Activated CD4-positive, alpha-beta T cell treated with anti-CD3 and anti-CD28 coated beads, Interleukin-2, amount 10 ng/mL, durations not matched to agents 24 days and 14 days (primary cell): ENCODE measurements at regions not wholly inside any gene's neighbourhood (a gene's known extent, or its start where the extent isn't known, plus 50 kb on each side); places are given as distances from the start of the nearest gene placed in this dataset.

ENCODE experiments used
- DNase-seq: peaks from one replicate; pipeline ENCODE4 v3.0.0; 2022
- H3K27ac Mint-ChIP-seq: one replicate; pipeline ENCODE4 v1.8.0; 2022; ENCODE audit warnings: mild to moderate bottlenecking, mixed read lengths
- H3K27me3 Mint-ChIP-seq: one replicate; pipeline ENCODE4 v1.8.0; 2022; ENCODE audit warnings: mixed read lengths
- H3K36me3 Mint-ChIP-seq: one replicate; pipeline ENCODE4 v1.8.0; 2022; ENCODE audit warnings: low read depth, mild to moderate bottlenecking, mixed read lengths
- H3K4me1 Mint-ChIP-seq: one replicate; pipeline ENCODE4 v1.8.0; 2021; ENCODE audit warnings: mixed read lengths
- H3K4me3 Mint-ChIP-seq: one replicate; pipeline ENCODE4 v1.8.0; 2022; ENCODE audit warnings: mild to moderate bottlenecking, moderate library complexity, mixed read lengths
- H3K9me3 Mint-ChIP-seq: one replicate; pipeline ENCODE4 v1.8.0; 2021; ENCODE audit warnings: mixed read lengths
- intact Hi-C: fragments of 100-400 bp; cut with micrococcal nuclease; formaldehyde crosslinking; loops from one replicate; pipeline ENCODE4 v1.15.1; 2023

DNA sequence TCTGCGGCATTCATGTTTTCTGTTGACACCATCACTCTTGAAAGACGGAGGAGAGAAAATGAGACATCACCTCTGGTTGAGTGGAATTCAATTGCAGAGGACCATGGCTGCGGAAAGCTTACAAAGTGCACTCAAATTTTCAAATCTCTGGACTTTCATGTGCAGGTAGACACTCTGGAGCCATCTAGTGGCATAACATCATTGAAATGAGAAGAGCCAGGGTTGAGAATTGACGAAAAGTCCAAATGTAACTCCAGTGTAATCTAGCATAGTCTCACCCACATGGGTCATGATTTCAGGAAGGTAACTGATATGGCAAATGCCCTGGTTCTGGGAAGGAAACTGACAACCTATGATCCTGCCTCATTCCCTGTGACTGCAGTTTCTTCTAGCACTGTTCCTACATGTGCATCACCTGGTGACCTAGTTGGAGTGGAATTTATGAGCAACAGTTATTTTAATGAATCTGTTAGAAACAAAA lies 687.8 kb downstream of the KCNA4 start:
- Mint-ChIP-seq H3K4me3 (no peak overlapping the region), H3K27ac (no peak overlapping the region), H3K4me1 (no peaks in the 10 kb centered on the region), H3K9me3 (no peaks in the 10 kb centered on the region), H3K36me3 (no peaks in the 10 kb centered on the region), H3K27me3 (no peaks in the 10 kb centered on the region)
- intact Hi-C loops: no loop called here
- DNase-seq: no peak

DNA sequence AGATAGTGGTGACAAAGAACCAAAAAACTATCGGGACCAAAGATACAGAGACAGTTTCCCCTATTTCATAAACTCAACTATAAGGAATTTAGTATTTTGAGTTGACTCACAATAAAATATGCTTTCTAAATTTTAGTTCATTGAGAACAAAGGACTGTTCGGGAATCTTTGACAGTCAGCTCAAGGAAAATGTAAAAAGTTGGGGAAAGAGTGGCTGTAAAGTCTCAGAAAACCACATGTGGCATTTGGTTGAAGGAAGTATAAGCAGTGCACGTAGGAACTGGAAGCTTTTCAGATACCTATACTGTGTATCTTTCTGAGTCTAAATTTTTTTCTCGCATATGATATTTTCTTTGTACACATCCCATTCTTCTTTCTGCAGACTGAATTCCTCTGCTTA lies 688.9 kb downstream of the KCNA4 start:
- no peak overlapping the region for H3K4me3 Mint-ChIP-seq
- no peaks in the 10 kb centered on the region for H3K27me3 Mint-ChIP-seq
- no peaks in the 10 kb centered on the region for H3K9me3 Mint-ChIP-seq
- no peak for DNase-seq
- H3K27ac Mint-ChIP-seq: no peak overlapping the region
- no peaks in the 10 kb centered on the region for H3K4me1 Mint-ChIP-seq
- H3K36me3 Mint-ChIP-seq: no peaks in the 10 kb centered on the region
- intact Hi-C loops: no loop called here

DNA sequence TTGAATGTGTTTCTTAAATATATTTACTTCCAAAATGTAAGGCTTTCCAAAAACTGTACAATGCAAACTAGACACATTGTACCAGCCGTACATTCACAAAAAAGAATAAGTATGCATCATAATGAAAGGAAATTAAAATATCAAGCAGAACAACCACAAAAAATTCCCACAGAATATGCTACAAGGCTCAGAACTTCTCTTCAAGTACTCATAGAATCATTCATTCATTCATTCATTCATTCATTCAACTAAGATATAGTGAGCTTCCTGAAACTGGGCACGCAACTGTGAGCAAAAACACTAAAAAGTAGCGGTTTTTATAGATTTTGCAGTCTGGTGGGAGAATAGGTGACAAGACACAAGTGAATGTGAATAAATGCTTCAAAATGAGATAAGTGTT lies 690.1 kb downstream of the KCNA4 start:
- Mint-ChIP-seq H3K4me3 (no peak overlapping the region), H3K36me3 (no peaks in the 10 kb centered on the region), H3K4me1 (no peaks in the 10 kb centered on the region), H3K27me3 (no peaks in the 10 kb centered on the region), H3K9me3 (no peaks in the 10 kb centered on the region), H3K27ac (no peak overlapping the region)
- intact Hi-C loops: no loop called here
- no peak for DNase-seq

DNA sequence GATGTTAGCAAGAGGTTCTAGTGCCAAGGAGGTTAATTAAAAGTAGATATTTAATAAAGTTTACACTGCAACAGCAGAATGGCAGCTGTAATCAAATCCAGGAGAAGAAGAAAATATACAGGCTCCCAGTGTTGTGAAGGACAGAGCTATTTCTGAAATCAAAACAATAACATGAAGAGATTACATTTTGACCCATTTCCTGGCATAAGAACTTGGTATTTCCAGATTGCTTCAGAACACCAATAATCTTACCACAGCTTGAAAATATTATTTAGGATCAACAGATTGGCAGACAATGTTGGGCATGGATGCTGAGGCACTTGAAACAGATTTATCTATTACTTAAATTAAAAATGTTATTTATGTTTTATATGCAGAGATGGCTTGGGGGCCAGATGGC lies 692.5 kb downstream of the KCNA4 start:
- Mint-ChIP-seq H3K36me3 (no peaks in the 10 kb centered on the region), H3K27me3 (no peaks in the 10 kb centered on the region)

DNA sequence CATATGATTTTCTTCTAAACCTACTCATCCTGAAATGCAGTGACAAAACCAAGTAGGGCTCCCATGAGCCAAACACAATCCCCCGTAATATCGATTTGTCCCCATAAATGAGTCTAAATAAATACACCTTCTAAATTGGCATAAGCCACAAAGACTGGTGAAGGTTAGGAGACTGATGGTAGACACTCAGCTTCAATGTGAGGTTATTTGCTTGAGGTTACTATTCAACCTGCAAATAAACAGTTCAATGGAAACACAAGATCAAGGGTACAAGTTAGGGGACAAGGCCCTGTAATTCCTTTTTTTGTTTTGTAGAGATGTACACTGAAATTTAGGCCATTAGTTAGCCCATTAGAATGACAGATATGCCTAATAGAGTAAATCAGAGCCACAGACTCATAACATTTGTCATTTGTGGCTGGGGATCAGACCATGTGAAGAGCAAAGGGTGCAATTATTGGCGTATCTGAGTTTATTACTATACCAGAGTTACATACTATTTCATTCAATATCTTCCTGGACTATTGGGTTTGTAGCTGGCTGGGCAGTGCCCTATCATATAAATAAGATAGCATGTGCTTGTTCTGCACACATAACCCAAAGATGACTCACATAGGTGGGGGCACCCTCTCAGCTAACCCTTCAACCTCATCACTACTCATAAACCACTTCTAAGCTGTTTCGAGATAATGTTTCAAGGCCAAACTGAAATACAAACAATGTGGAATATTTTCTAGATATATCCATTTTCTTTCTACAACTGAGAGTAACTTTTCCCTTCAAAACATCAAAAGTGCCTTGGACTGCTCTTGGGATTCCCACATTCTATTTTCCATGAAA lies 695.3 kb downstream of the KCNA4 start:
- no peaks in the 10 kb centered on the region for H3K9me3 Mint-ChIP-seq
- intact Hi-C loops: no loop called here
- H3K27me3 Mint-ChIP-seq: no peaks in the 10 kb centered on the region
- H3K4me1 Mint-ChIP-seq: no peaks in the 10 kb centered on the region
- no peak for DNase-seq
- H3K36me3 Mint-ChIP-seq: no peaks in the 10 kb centered on the region
- H3K4me3 Mint-ChIP-seq: no peak overlapping the region
- no peak overlapping the region for H3K27ac Mint-ChIP-seq

More for the DNA sequence above, 692.5 kb downstream of the KCNA4 start:
- no peak overlapping the region for H3K4me3 Mint-ChIP-seq
- H3K9me3 Mint-ChIP-seq: no peaks in the 10 kb centered on the region
- no peak overlapping the region for H3K27ac Mint-ChIP-seq
- H3K4me1 Mint-ChIP-seq: no peaks in the 10 kb centered on the region
- intact Hi-C loops: no loop called here
- no peak for DNase-seq

- intact Hi-C loops: no loop called here
- no peaks in the 10 kb centered on the region for H3K27me3 Mint-ChIP-seq
- no peak for DNase-seq
These were observed 696.6 kb downstream of the KCNA4 start for GRCh38 chr11:29320196-29320595.

GRCh38 chr11:29319210-29319609 lies 697.6 kb downstream of the KCNA4 start:
- H3K27ac Mint-ChIP-seq: no peak overlapping the region
- H3K27me3 Mint-ChIP-seq: no peaks in the 10 kb centered on the region
- intact Hi-C loops: no loop called here
- DNase-seq: no peak
- H3K36me3 Mint-ChIP-seq: no peaks in the 10 kb centered on the region
- H3K4me1 Mint-ChIP-seq: no peaks in the 10 kb centered on the region
- H3K4me3 Mint-ChIP-seq: no peak overlapping the region
- H3K9me3 Mint-ChIP-seq: no peaks in the 10 kb centered on the region

More at GRCh38 chr11:29320196-29320595, 696.6 kb downstream of the KCNA4 start:
- Mint-ChIP-seq H3K4me3 (no peak overlapping the region), H3K9me3 (no peaks in the 10 kb centered on the region), H3K4me1 (no peaks in the 10 kb centered on the region), H3K27ac (no peak overlapping the region), H3K36me3 (no peaks in the 10 kb centered on the region)

GRCh38 chr11:29318134-29318845 lies 698.5 kb downstream of the KCNA4 start:
- Mint-ChIP-seq H3K27me3 (no peaks in the 10 kb centered on the region), H3K9me3 (no peaks in the 10 kb centered on the region), H3K4me1 (no peaks in the 10 kb centered on the region), H3K4me3 (no peak overlapping the region), H3K27ac (no peak overlapping the region), H3K36me3 (no peaks in the 10 kb centered on the region)
- intact Hi-C loops: no loop called here
- no peak for DNase-seq

DNA sequence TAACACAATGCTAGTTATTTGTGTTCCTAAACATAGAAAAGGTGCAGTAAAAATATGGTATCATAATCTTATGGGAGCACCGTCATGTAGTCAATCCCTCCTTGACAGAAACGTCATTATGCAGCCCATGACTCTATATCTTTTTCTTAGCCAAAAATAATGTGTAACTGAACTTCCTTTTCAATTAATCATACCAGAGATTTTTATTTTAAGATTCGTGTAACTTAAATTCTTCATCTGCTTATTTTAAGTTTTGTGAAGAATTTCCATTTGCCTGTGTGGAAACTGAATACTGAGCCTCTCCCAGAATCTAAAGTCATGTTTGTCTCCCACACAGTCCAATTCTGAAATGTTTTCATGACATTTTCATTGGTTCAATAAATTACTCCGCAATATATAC lies 699.1 kb downstream of the KCNA4 start:
- H3K27me3 Mint-ChIP-seq: no peaks in the 10 kb centered on the region

GRCh38 chr11:29315275-29315674 lies 701.6 kb downstream of the KCNA4 start:
- no peaks in the 10 kb centered on the region for H3K27me3 Mint-ChIP-seq
- intact Hi-C loops: no loop called here
- H3K27ac Mint-ChIP-seq: no peak overlapping the region
- no peaks in the 10 kb centered on the region for H3K9me3 Mint-ChIP-seq
- no peaks in the 10 kb centered on the region for H3K36me3 Mint-ChIP-seq
- no peaks in the 10 kb centered on the region for H3K4me1 Mint-ChIP-seq
- no peak for DNase-seq
- no peak overlapping the region for H3K4me3 Mint-ChIP-seq

More for the DNA sequence above, 699.1 kb downstream of the KCNA4 start:
- DNase-seq: no peak
- Mint-ChIP-seq H3K4me3 (no peak overlapping the region), H3K9me3 (no peaks in the 10 kb centered on the region), H3K4me1 (no peaks in the 10 kb centered on the region), H3K27ac (no peak overlapping the region), H3K36me3 (no peaks in the 10 kb centered on the region)
- intact Hi-C loops: no loop called here

DNA sequence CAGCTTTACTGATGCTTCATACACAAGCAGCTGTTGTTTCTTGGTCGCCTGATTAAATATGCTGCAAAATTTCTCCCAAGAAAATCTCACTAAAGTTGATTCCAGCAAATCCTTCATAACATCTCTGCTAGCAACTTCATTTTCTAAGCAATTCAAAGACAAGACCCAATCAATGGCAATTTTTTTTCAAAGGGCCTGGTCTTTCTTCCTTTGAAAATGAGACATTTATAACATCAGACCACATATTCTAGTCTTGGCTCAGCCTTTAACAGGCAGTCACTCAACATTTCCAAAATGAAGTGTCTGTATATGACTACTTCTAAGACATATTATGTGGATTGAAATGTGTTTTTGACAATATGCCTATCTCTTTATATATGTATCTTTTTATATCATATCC lies 702.6 kb downstream of the KCNA4 start:
- no peaks in the 10 kb centered on the region for H3K36me3 Mint-ChIP-seq
- no peak overlapping the region for H3K4me3 Mint-ChIP-seq
- no peak for DNase-seq
- no peaks in the 10 kb centered on the region for H3K9me3 Mint-ChIP-seq
- H3K27me3 Mint-ChIP-seq: no peaks in the 10 kb centered on the region
- no peaks in the 10 kb centered on the region for H3K4me1 Mint-ChIP-seq
- intact Hi-C loops: no loop called here
- no peak overlapping the region for H3K27ac Mint-ChIP-seq

GRCh38 chr11:29312812-29313211 lies 704.0 kb downstream of the KCNA4 start:
- no peak for DNase-seq
- H3K9me3 Mint-ChIP-seq: no peaks in the 10 kb centered on the region
- no peaks in the 10 kb centered on the region for H3K27me3 Mint-ChIP-seq
- intact Hi-C loops: no loop called here
- no peak overlapping the region for H3K4me3 Mint-ChIP-seq
- no peak overlapping the region for H3K27ac Mint-ChIP-seq
- H3K36me3 Mint-ChIP-seq: no peaks in the 10 kb centered on the region
- no peaks in the 10 kb centered on the region for H3K4me1 Mint-ChIP-seq

DNA sequence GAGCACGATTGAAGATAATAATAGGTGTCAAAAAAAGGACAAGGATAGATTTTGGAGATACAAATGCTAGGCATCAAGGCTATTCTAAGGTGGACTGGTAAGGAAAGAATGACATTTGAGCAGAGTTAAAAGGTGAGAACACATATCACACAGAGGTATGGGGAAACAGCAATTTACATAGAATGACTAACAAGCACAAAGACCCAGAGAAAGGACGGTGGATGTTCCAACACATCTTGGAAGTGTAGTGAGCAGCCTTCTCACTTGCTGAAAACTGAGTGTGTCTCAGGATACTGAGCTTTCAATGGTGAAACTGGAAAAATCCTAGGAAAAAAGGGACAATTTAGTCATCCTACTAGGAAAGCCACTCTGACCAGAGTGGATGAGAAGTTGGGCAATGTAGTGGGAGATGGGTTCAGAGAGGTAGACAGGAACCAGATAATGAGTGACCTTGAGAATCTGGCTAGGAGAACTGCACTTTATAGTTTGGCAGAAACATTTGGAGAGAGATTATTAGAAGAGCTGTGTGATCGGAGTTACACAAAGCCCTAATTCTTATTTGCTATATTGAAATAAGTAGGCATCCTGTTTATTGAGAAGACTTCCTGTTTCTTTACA lies 706.0 kb downstream of the KCNA4 start:
- no peak overlapping the region for H3K27ac Mint-ChIP-seq
- no peaks in the 10 kb centered on the region for H3K36me3 Mint-ChIP-seq
- no peaks in the 10 kb centered on the region for H3K4me1 Mint-ChIP-seq
- H3K9me3 Mint-ChIP-seq: peaks cover 3% of the 10 kb centered on the region
- no peak overlapping the region for H3K4me3 Mint-ChIP-seq
- no peak for DNase-seq
- no peaks in the 10 kb centered on the region for H3K27me3 Mint-ChIP-seq
- intact Hi-C loops: no loop called here

- Mint-ChIP-seq H3K9me3 (peaks cover 3% of the 10 kb centered on the region), H3K4me1 (no peaks in the 10 kb centered on the region), H3K36me3 (no peaks in the 10 kb centered on the region), H3K27me3 (no peaks in the 10 kb centered on the region), H3K4me3 (no peak overlapping the region), H3K27ac (no peak overlapping the region)
- intact Hi-C loops: no loop called here
- DNase-seq: no peak
These were observed 706.8 kb downstream of the KCNA4 start for GRCh38 chr11:29309992-29310391.
